IMR-90 (cell line): ENCODE measurements at regions not wholly inside any gene's neighbourhood (a gene's known extent, or its start where the extent isn't known, plus 50 kb on each side); places are given as distances from the start of the nearest gene placed in this dataset.

Source experiments
- ATAC-seq: fragments of 200-7000 bp; cut with Tn5 transposase; 2 replicates; pipeline ENCODE4 v1.9.1; 2020; ENCODE audit warnings: low read depth, mild to moderate bottlenecking, moderate library complexity
- BruUV-seq: library from RNA; stranded (reverse); fragments of 400-500 nt; replicated peaks from 2 replicates; lab custom pipeline; 2021; lab: Mats Ljungman, UMichigan
- CTCF ChIA-PET: fragments of 300-600 bp; formaldehyde crosslinking; extraction: SDS; loops from one replicate; lab custom pipeline; 2021; ENCODE audit warnings: antibody characterized with exemption; lab: Yijun Ruan, JAX
- POLR2A ChIA-PET: fragments of 300-600 bp; sonication (Branson Sonifier 250); formaldehyde crosslinking; loops from one replicate; lab custom pipeline; 2022; ENCODE audit warnings: antibody characterized with exemption; ENCODE audit not compliant: unreplicated experiment; lab: Charles Lee
- DNase-seq: peaks from one replicate; pipeline ENCODE4 v3.0.0; 2013
- H2AFZ ChIP-seq: replicated peaks from 2 replicates; pipeline ENCODE3; 2013; ENCODE audit warnings: low read length, mild to moderate bottlenecking; ENCODE audit not compliant: poor library complexity
- H2AK5ac ChIP-seq: 2 replicates; pipeline ENCODE4 v1.6.1; 2013; ENCODE audit warnings: low read depth, low read length, inconsistent platforms
- H2AK9ac ChIP-seq: replicated peaks from 2 replicates; pipeline ENCODE3; 2013; ENCODE audit warnings: mild to moderate bottlenecking, low read depth, low read length, moderate library complexity; ENCODE audit not compliant: poor library complexity
- H2BK120ac ChIP-seq: 2 replicates; pipeline ENCODE4 v1.6.1; 2013; ENCODE audit warnings: low read depth, low read length, inconsistent platforms
- H2BK15ac ChIP-seq: 3 replicates; pipeline ENCODE4 v1.6.1; 2013; ENCODE audit warnings: low read depth, low read length, inconsistent platforms
- H2BK20ac ChIP-seq: 2 replicates; pipeline ENCODE4 v1.6.1; 2013; ENCODE audit warnings: low read depth, mild to moderate bottlenecking, inconsistent platforms, low read length, moderate library complexity
- H2BK5ac ChIP-seq: 2 replicates; pipeline ENCODE4 v1.6.1; 2013; ENCODE audit warnings: mild to moderate bottlenecking, low read depth, low read length, inconsistent platforms; ENCODE audit not compliant: poor library complexity, severe bottlenecking
- H3K14ac ChIP-seq: replicated peaks from 2 replicates; pipeline ENCODE4 v1.6.1; 2013; ENCODE audit warnings: low read depth, low read length, inconsistent platforms
- H3K18ac ChIP-seq: 2 replicates; pipeline ENCODE4 v1.6.1; 2013; ENCODE audit warnings: low read depth, low read length, control low read depth
- H3K23ac ChIP-seq: 2 replicates; pipeline ENCODE4 v1.6.1; 2013; ENCODE audit warnings: low read depth, low read length, inconsistent platforms
- H3K27ac ChIP-seq: 2 replicates; pipeline ENCODE4 v1.5.1; 2013; ENCODE audit warnings: mild to moderate bottlenecking, control low read depth, low read length; ENCODE audit not compliant: insufficient read depth
- H3K27me3 ChIP-seq: 2 replicates; pipeline ENCODE4 v1.6.1; 2013; ENCODE audit warnings: low read length; ENCODE audit not compliant: control insufficient read depth, insufficient read depth
- H3K36me3 ChIP-seq: 2 replicates; pipeline ENCODE4 v1.6.1; 2013; ENCODE audit warnings: low read length, mixed read lengths; ENCODE audit not compliant: control insufficient read depth, insufficient read depth
- H3K4ac ChIP-seq: 2 replicates; pipeline ENCODE4 v1.6.1; 2013; ENCODE audit warnings: low read depth, low read length, inconsistent platforms
- H3K4me1 ChIP-seq: 2 replicates; pipeline ENCODE4 v1.6.1; 2013; ENCODE audit warnings: low read length, mixed read lengths; ENCODE audit not compliant: control insufficient read depth, insufficient read depth
- H3K4me2 ChIP-seq: 2 replicates; pipeline ENCODE4 v1.6.1; 2013; ENCODE audit warnings: low read depth, mild to moderate bottlenecking, control low read depth, low read length, moderate library complexity
- H3K4me3 ChIP-seq: 2 replicates; pipeline ENCODE4 v1.5.1; 2013; ENCODE audit warnings: low read depth, mild to moderate bottlenecking, control low read depth, low read length, moderate library complexity; ENCODE audit not compliant: insufficient read depth
- H3K56ac ChIP-seq: 2 replicates; pipeline ENCODE4 v1.6.1; 2013; ENCODE audit warnings: low read length, inconsistent platforms; ENCODE audit not compliant: insufficient read depth; ENCODE audit errors: extremely low read depth
- H3K79me1 ChIP-seq, 2 experiments: 2 replicates each; pipeline ENCODE4 v1.6.1; 2013; ENCODE audit warnings: low read length in 2 of 2, inconsistent platforms in 1 of 2, low read depth in 1 of 2
- H3K9ac ChIP-seq: 2 replicates; pipeline ENCODE4 v1.6.1; 2013; ENCODE audit warnings: low read depth, low read length, control low read depth
- H3K9me1 ChIP-seq: 2 replicates; pipeline ENCODE4 v1.6.1; 2013; ENCODE audit warnings: low read length, inconsistent platforms; ENCODE audit not compliant: insufficient read depth
- H3K9me3 ChIP-seq: 2 replicates; pipeline ENCODE4 v1.6.1; 2013; ENCODE audit warnings: low read length; ENCODE audit not compliant: control insufficient read depth, insufficient read depth
- H4K20me1 ChIP-seq: 2 replicates; pipeline ENCODE4 v1.6.1; 2013; ENCODE audit warnings: low read length, inconsistent platforms; ENCODE audit not compliant: insufficient read depth
- H4K5ac ChIP-seq: 2 replicates; pipeline ENCODE4 v1.6.1; 2013; ENCODE audit warnings: mild to moderate bottlenecking, low read depth, low read length, control low read depth
- H4K8ac ChIP-seq, 2 experiments: 2 replicates each; pipeline ENCODE4 v1.6.1; 2013; ENCODE audit warnings: low read depth in 2 of 2, low read length in 2 of 2, control low read depth in 1 of 2, inconsistent platforms in 1 of 2
- H4K91ac ChIP-seq: 2 replicates; pipeline ENCODE4 v1.6.1; 2013; ENCODE audit warnings: low read depth, low read length, inconsistent platforms; ENCODE audit not compliant: insufficient read depth
- BHLHE40 ChIP-seq: fragments of 150-350 bp; IDR thresholded peaks from 2 replicates; pipeline ENCODE4 v1.6.1; 2016; ENCODE audit warnings: mild to moderate bottlenecking, low read depth, low read length
- CHD1 ChIP-seq: IDR thresholded peaks from 2 replicates; pipeline ENCODE4 v1.6.1; 2012; ENCODE audit warnings: low read depth, low read length, improper control_type of control experiment
- RFX5 ChIP-seq: IDR thresholded peaks from 2 replicates; pipeline ENCODE4 v1.8.0; 2012; ENCODE audit warnings: low read depth, mild to moderate bottlenecking, low read length, moderate library complexity
- SMC3 ChIP-seq: fragments of 150-350 bp; IDR thresholded peaks from 2 replicates; pipeline ENCODE4 v1.6.1; 2016; ENCODE audit warnings: low read depth, mild to moderate bottlenecking, antibody characterized with exemption, low read length, moderate library complexity
- WGBS, 2 experiments: methylation state at CpG; one replicate each; pipeline versions ENCODE4 v1.1.5 to v1.1.7; 2013; ENCODE audit warnings: missing lambda C conversion rate in 2 of 2; ENCODE audit not compliant: insufficient read length in 1 of 2; ENCODE audit errors: extremely low coverage in 2 of 2; 5-methylcytosine and 5-hydroxymethylcytosine counted together
- dilution Hi-C: fragments of 300-500 bp; cut with HindIII; formaldehyde crosslinking; loops from one replicate; pipeline ENCODE4 v1.14.3; 2018; ENCODE audit warnings: low sequenced_read_pairs; ENCODE audit not compliant: unreplicated experiment
- in situ Hi-C: fragments of 300-500 bp; cut with MboI; formaldehyde crosslinking; loops from 3 replicates; pipeline ENCODE4 v1.14.3; 2019; ENCODE audit warnings: low sequenced_read_pairs, inconsistent platforms, mixed read lengths
- intact Hi-C: fragments of 100-400 bp; cut with micrococcal nuclease; formaldehyde crosslinking; loops from 2 replicates; pipeline ENCODE4 v1.10.0; 2022

DNA sequence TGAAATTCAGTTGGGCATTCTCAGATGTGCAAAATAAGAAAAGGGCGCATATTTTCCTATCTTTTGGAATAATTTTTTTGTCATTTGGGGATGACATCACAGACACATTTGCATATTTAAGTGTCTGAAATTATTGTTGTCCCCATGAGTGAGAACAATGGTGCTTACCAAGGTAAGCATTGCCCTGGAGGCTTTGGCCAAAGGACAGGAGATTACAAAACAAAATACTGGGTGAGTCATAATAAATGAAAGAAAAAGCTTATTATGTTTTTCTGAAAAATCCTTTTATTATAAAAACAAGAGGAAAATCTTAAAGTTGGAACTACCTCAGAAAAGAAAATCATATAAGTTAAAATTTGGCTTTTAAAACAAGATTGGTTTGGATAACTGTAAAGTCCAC lies 254.9 kb downstream of the BTG1 start:
- no peak overlapping the region for H3K4me2 ChIP-seq
- H3K9me1 ChIP-seq: 0 out of 2 replicates have a peak, but pooled peaks cover 2% of the 10 kb centered on the region
- peak; percentile 8 for DNase-seq
- CTCF ChIA-PET: no interaction called here
- H2AFZ ChIP-seq: no peak overlapping the region
- no peak for ATAC-seq
- TF ChIP-seq CHD1 (no peak), BHLHE40 (no peak), SMC3 (no peak), RFX5 (no peak)
- H4K8ac ChIP-seq: no peak overlapping the region
- no peak overlapping the region for H3K23ac ChIP-seq
- H3K9me3 ChIP-seq: no peaks in the 10 kb centered on the region
- H3K18ac ChIP-seq: no peak overlapping the region
- no peak overlapping the region for H3K27ac ChIP-seq
- H3K14ac ChIP-seq: no peak overlapping the region
- no peak overlapping the region for H3K4ac ChIP-seq
- H3K56ac ChIP-seq: no peak overlapping the region
- intact Hi-C loops: no loop called here
- H3K4me3 ChIP-seq: no peak overlapping the region
- no peak overlapping the region for H2BK5ac ChIP-seq
- H3K27me3 ChIP-seq: no peaks in the 10 kb centered on the region
- H4K5ac ChIP-seq: no peak overlapping the region
- no peak overlapping the region for H2BK120ac ChIP-seq
- no CpG with 5 or more reads among the region's 1 CpG for WGBS, 2 experiments
- dilution Hi-C loops: no loop called here
- no peak overlapping the region for H2BK15ac ChIP-seq
- H2AK9ac ChIP-seq: no peak overlapping the region
- POLR2A ChIA-PET: no interaction called here
- H3K4me1 ChIP-seq: peaks cover 2% of the 10 kb centered on the region; the same call in 1 of the 2 replicates
- H3K79me1 ChIP-seq: no peaks in the 10 kb centered on the region
- in situ Hi-C loops: no loop called here
- H4K91ac ChIP-seq: no peak overlapping the region
- H2BK20ac ChIP-seq: no peak overlapping the region
- no TSS peak for BruUV-seq
- no peaks in the 10 kb centered on the region for H4K20me1 ChIP-seq
- no peak overlapping the region for H3K9ac ChIP-seq
- no peak overlapping the region for H2AK5ac ChIP-seq
- H3K36me3 ChIP-seq: no peaks in the 10 kb centered on the region
